MM.1S (cell line): ENCODE measurements at regions not wholly inside any gene's neighbourhood (a gene's known extent, or its start where the extent isn't known, plus 50 kb on each side); places are given as distances from the start of the nearest gene placed in this dataset.

Source experiments
- DNase-seq: peaks from one replicate; pipeline ENCODE4 v3.0.0-alpha.2; 2015
- H2AFZ ChIP-seq: fragments of 300-600 bp; sonication (generic); 2 replicates; pipeline ENCODE4 v1.6.0; 2016; ENCODE audit warnings: antibody characterized with exemption, low read length
- H3F3A ChIP-seq: fragments of 300-600 bp; sonication (generic); 2 replicates; pipeline ENCODE4 v1.6.1; 2016; ENCODE audit warnings: mild to moderate bottlenecking, antibody characterized with exemption, low read length, moderate library complexity, mixed read lengths; ENCODE audit not compliant: insufficient read depth
- H3K27ac ChIP-seq: fragments of 300-600 bp; sonication (generic); 2 replicates; pipeline ENCODE4 v1.5.1; 2016; ENCODE audit warnings: mild to moderate bottlenecking, low read length
- H3K27me3 ChIP-seq: fragments of 300-600 bp; sonication (generic); replicated peaks from 2 replicates; pipeline ENCODE4 v1.6.0; 2016; ENCODE audit warnings: low read length; ENCODE audit not compliant: insufficient read depth
- H3K36me3 ChIP-seq: fragments of 300-600 bp; sonication (generic); replicated peaks from 2 replicates; pipeline ENCODE4 v1.6.1; 2016; ENCODE audit warnings: mild to moderate bottlenecking, low read length, mixed read lengths; ENCODE audit not compliant: insufficient read depth
- H3K4me1 ChIP-seq: fragments of 300-600 bp; sonication (generic); 2 replicates; pipeline ENCODE4 v1.6.1; 2016; ENCODE audit warnings: low read length, mixed read lengths
- H3K4me2 ChIP-seq: fragments of 300-600 bp; sonication (generic); 2 replicates; pipeline ENCODE4 v1.6.0; 2016; ENCODE audit warnings: low read depth, low read length
- H3K4me3 ChIP-seq: fragments of 300-600 bp; sonication (generic); 2 replicates; pipeline ENCODE4 v1.5.1; 2016; ENCODE audit warnings: low read length, mixed read lengths
- H3K79me2 ChIP-seq: fragments of 300-600 bp; sonication (generic); 2 replicates; pipeline ENCODE4 v1.6.1; 2016; ENCODE audit warnings: mixed run types, low read length, mixed read lengths
- H3K9ac ChIP-seq: fragments of 300-600 bp; sonication (generic); 2 replicates; pipeline ENCODE4 v1.6.1; 2016; ENCODE audit warnings: low read length, mixed read lengths
- H3K9me2 ChIP-seq: fragments of 300-600 bp; sonication (generic); replicated peaks from 2 replicates; pipeline ENCODE4 v1.6.1; 2016; ENCODE audit warnings: mild to moderate bottlenecking, low read length, mixed read lengths; ENCODE audit not compliant: insufficient read depth
- H3K9me3 ChIP-seq: fragments of 300-600 bp; sonication (generic); replicated peaks from 2 replicates; pipeline ENCODE4 v1.6.1; 2016; ENCODE audit warnings: mild to moderate bottlenecking, low read length, mixed read lengths; ENCODE audit not compliant: insufficient read depth
- H4K20me1 ChIP-seq: fragments of 300-600 bp; sonication (generic); 2 replicates; pipeline ENCODE4 v1.6.1; 2016; ENCODE audit warnings: mild to moderate bottlenecking, low read length, moderate library complexity, mixed read lengths; ENCODE audit not compliant: insufficient read depth
- EZH2 ChIP-seq: fragments of 300-600 bp; sonication (generic); optimal IDR thresholded peaks from 2 replicates; pipeline ENCODE3; 2017; ENCODE audit warnings: low read depth, mild to moderate bottlenecking, antibody characterized with exemption, low read length, mixed read lengths
- EZH2phosphoT487 ChIP-seq: fragments of 300-600 bp; sonication (generic); IDR thresholded peaks from 2 replicates; pipeline ENCODE4 v1.6.1; 2018; ENCODE audit warnings: antibody characterized with exemption, low read length
- TF ChIP-seq, protein P1 (sequence below): fragments of 300-600 bp; sonication (generic); IDR thresholded peaks from 2 replicates; pipeline ENCODE4 v1.5.1; 2016; ENCODE audit warnings: antibody characterized with exemption, low read length, mixed read lengths

DNA sequence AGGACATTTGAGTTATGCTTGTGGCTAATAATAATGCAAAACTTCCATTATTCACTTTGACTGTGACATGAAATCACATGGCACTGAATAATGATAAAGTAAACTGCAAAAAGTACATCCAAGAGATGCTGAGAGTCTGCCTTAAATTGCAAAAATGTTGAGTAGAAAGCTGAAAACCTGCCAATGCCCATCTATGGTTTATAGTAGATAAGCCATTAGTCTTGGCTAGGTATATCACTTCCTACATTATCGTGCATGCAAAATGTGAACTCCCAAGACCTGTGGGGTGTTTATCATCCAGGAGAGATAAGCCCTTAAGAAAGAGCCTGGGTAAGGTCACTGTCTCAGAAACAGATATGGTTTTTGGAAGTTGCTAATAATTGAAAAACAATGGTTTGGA is 208.7 kb upstream of the DPYD start:
- no peaks in the 10 kb centered on the region for H3K36me3 ChIP-seq
- no peak overlapping the region for H3K27ac ChIP-seq
- no peak overlapping the region for H2AFZ ChIP-seq
- no peak for TF ChIP-seq EZH2
- TF ChIP-seq, protein P1, sequence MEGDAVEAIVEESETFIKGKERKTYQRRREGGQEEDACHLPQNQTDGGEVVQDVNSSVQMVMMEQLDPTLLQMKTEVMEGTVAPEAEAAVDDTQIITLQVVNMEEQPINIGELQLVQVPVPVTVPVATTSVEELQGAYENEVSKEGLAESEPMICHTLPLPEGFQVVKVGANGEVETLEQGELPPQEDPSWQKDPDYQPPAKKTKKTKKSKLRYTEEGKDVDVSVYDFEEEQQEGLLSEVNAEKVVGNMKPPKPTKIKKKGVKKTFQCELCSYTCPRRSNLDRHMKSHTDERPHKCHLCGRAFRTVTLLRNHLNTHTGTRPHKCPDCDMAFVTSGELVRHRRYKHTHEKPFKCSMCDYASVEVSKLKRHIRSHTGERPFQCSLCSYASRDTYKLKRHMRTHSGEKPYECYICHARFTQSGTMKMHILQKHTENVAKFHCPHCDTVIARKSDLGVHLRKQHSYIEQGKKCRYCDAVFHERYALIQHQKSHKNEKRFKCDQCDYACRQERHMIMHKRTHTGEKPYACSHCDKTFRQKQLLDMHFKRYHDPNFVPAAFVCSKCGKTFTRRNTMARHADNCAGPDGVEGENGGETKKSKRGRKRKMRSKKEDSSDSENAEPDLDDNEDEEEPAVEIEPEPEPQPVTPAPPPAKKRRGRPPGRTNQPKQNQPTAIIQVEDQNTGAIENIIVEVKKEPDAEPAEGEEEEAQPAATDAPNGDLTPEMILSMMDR: no peak
- TF ChIP-seq EZH2phosphoT487: no peak
- H4K20me1 ChIP-seq: no peaks in the 10 kb centered on the region
- H3K4me2 ChIP-seq: no peak overlapping the region
- no peaks in the 10 kb centered on the region for H3K9me3 ChIP-seq
- H3F3A ChIP-seq: no peaks in the 10 kb centered on the region
- DNase-seq: no peak
- H3K4me1 ChIP-seq: no peaks in the 10 kb centered on the region
- H3K9ac ChIP-seq: no peak overlapping the region
- no peaks in the 10 kb centered on the region for H3K79me2 ChIP-seq
- no peaks in the 10 kb centered on the region for H3K9me2 ChIP-seq
- H3K27me3 ChIP-seq: no peaks in the 10 kb centered on the region
- no peak overlapping the region for H3K4me3 ChIP-seq

DNA sequence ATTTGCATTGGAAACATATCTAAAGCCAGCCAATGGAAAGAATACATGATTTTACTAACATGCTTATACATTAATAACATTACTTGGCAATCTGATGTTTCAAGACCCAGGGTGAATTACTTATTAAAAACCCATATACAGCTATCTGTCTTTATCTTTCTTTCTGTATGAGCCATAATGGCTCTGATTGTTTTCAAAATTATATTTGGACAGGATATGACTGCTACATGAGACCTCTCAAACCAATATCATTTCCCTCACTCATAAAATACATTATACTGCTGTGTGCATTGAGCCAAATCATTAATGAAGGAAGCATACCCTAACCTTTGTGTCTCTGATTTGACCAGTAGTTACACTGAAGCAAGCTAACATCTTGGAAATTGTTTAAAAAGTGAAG is 205.9 kb upstream of the DPYD start:
- H3K4me1 ChIP-seq: no peaks in the 10 kb centered on the region
- H3K36me3 ChIP-seq: no peaks in the 10 kb centered on the region
- H2AFZ ChIP-seq: no peak overlapping the region
- no peaks in the 10 kb centered on the region for H4K20me1 ChIP-seq
- no peaks in the 10 kb centered on the region for H3K79me2 ChIP-seq
- H3F3A ChIP-seq: no peaks in the 10 kb centered on the region
- H3K9me2 ChIP-seq: no peaks in the 10 kb centered on the region
- H3K4me2 ChIP-seq: no peak overlapping the region
- no peaks in the 10 kb centered on the region for H3K27me3 ChIP-seq
- H3K4me3 ChIP-seq: no peak overlapping the region
- no peaks in the 10 kb centered on the region for H3K9me3 ChIP-seq
- no peak for DNase-seq
- H3K9ac ChIP-seq: no peak overlapping the region
- H3K27ac ChIP-seq: no peak overlapping the region
- TF ChIP-seq EZH2: no peak
- no peak for TF ChIP-seq EZH2phosphoT487
- TF ChIP-seq, protein P1: no peak

DNA sequence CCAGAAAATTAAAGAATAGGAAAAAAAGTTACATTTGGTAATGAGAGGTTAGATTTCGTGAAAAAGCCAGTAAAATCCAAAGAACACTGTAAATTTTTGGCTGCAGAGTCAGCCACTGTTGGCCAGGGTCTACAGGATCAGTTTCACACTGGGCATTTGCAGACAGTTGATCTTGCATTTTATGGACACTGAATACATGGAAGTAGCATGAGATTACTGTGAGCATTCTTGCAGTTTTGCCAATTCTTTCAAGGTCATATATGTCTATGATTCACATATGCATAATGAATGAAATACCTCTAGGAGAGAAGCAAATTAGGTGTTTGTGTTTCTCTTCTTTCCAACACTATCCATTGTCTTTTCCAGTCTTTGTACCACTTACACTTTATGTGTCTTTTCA is 200.8 kb upstream of the DPYD start:
- no peaks in the 10 kb centered on the region for H3K27me3 ChIP-seq
- H3K27ac ChIP-seq: no peak overlapping the region
- no peaks in the 10 kb centered on the region for H3K36me3 ChIP-seq
- no peaks in the 10 kb centered on the region for H4K20me1 ChIP-seq
- H3K79me2 ChIP-seq: no peaks in the 10 kb centered on the region
- no peaks in the 10 kb centered on the region for H3K9me3 ChIP-seq
- no peaks in the 10 kb centered on the region for H3F3A ChIP-seq
- H3K4me1 ChIP-seq: no peaks in the 10 kb centered on the region
- no peak overlapping the region for H3K4me2 ChIP-seq
- H3K9ac ChIP-seq: no peak overlapping the region
- no peak for DNase-seq
- H2AFZ ChIP-seq: no peak overlapping the region
- H3K9me2 ChIP-seq: no peaks in the 10 kb centered on the region
- H3K4me3 ChIP-seq: no peak overlapping the region
- TF ChIP-seq, protein P1: no peak
- TF ChIP-seq EZH2phosphoT487 (no peak), EZH2 (no peak)
